Calu3 (cell line): ENCODE measurements at regions not wholly inside any gene's neighbourhood (a gene's known extent, or its start where the extent isn't known, plus 50 kb on each side); places are given as distances from the start of the nearest gene placed in this dataset.

Experiments
- BruUV-seq: library from RNA; stranded (reverse); fragments of 400-500 nt; replicated peaks from 2 replicates; lab custom pipeline; 2021; lab: Mats Ljungman, UMichigan
- CTCF ChIA-PET: fragments of 300-600 bp; sonication (Branson Sonifier 250); formaldehyde crosslinking; loops from one replicate; lab custom pipeline; 2022; ENCODE audit warnings: antibody characterized with exemption; lab: Charles Lee
- DNase-seq: peaks from one replicate; pipeline ENCODE4 v3.0.0; 2022
- H3K27ac Mint-ChIP-seq: one replicate; pipeline ENCODE4 v1.8.0; 2022; ENCODE audit warnings: mixed read lengths; ENCODE audit not compliant: unreplicated experiment
- H3K27me3 Mint-ChIP-seq: one replicate; pipeline ENCODE4 v1.8.0; 2022; ENCODE audit warnings: mixed read lengths; ENCODE audit not compliant: unreplicated experiment
- H3K36me3 Mint-ChIP-seq: one replicate; pipeline ENCODE4 v1.8.0; 2022; ENCODE audit warnings: mild to moderate bottlenecking, moderate library complexity, mixed read lengths; ENCODE audit not compliant: insufficient read depth, unreplicated experiment
- H3K4me1 Mint-ChIP-seq: one replicate; pipeline ENCODE4 v1.8.0; 2022; ENCODE audit warnings: mild to moderate bottlenecking, low read depth, mixed read lengths; ENCODE audit not compliant: unreplicated experiment
- H3K4me3 Mint-ChIP-seq: one replicate; pipeline ENCODE4 v1.8.0; 2022; ENCODE audit warnings: mild to moderate bottlenecking, low read depth, moderate library complexity, mixed read lengths; ENCODE audit not compliant: unreplicated experiment
- H3K9me3 Mint-ChIP-seq: one replicate; pipeline ENCODE4 v1.8.0; 2022; ENCODE audit warnings: low read depth, mixed read lengths; ENCODE audit not compliant: unreplicated experiment
- CTCF ChIP-seq: fragments of 200-600 bp; IDR thresholded peaks from one replicate; pipeline ENCODE4 v1.8.0; 2022; ENCODE audit warnings: antibody characterized with exemption; ENCODE audit not compliant: unreplicated experiment
- intact Hi-C: fragments of 100-400 bp; cut with micrococcal nuclease; formaldehyde crosslinking; loops from one replicate; pipeline ENCODE4 v1.10.0; 2022; ENCODE audit not compliant: unreplicated experiment

GRCh38 chr2:41364842-41365241 lies 683.0 kb upstream of the PKDCC start:
- Mint-ChIP-seq H3K9me3 (peaks cover 4% of the 10 kb centered on the region), H3K36me3 (no peaks in the 10 kb centered on the region), H3K4me1 (no peaks in the 10 kb centered on the region), H3K27me3 (no peaks in the 10 kb centered on the region), H3K4me3 (no peak overlapping the region), H3K27ac (no peak overlapping the region)
- no peak for DNase-seq
- CTCF ChIA-PET = no interaction called here
- intact Hi-C loops = no loop called here
- BruUV-seq = no TSS peak
- no peak for TF ChIP-seq CTCF

GRCh38 chr2:41375901-41376300 lies 671.9 kb upstream of the PKDCC start:
- DNase-seq = no peak
- intact Hi-C loops = no loop called here
- no peak for TF ChIP-seq CTCF
- Mint-ChIP-seq H3K36me3 (no peaks in the 10 kb centered on the region), H3K4me1 (no peaks in the 10 kb centered on the region), H3K9me3 (peaks cover 3% of the 10 kb centered on the region), H3K27ac (no peak overlapping the region), H3K4me3 (no peak overlapping the region), H3K27me3 (no peaks in the 10 kb centered on the region)
- BruUV-seq = no TSS peak
- CTCF ChIA-PET = no interaction called here

GRCh38 chr2:41377837-41378236 lies 670.0 kb upstream of the PKDCC start:
- no peak for TF ChIP-seq CTCF
- BruUV-seq = no TSS peak

GRCh38 chr2:41378420-41378819 lies 669.4 kb upstream of the PKDCC start:
- DNase-seq = no peak
- no peak for TF ChIP-seq CTCF
- intact Hi-C loops = no loop called here
- H3K27ac Mint-ChIP-seq = no peak overlapping the region
- BruUV-seq = no TSS peak
- no peaks in the 10 kb centered on the region for H3K9me3 Mint-ChIP-seq
- no peak overlapping the region for H3K4me3 Mint-ChIP-seq
- H3K27me3 Mint-ChIP-seq = no peaks in the 10 kb centered on the region
- H3K4me1 Mint-ChIP-seq = no peaks in the 10 kb centered on the region
- CTCF ChIA-PET = no interaction called here
- no peaks in the 10 kb centered on the region for H3K36me3 Mint-ChIP-seq

More at GRCh38 chr2:41377837-41378236, 670.0 kb upstream of the PKDCC start:
- no peaks in the 10 kb centered on the region for H3K36me3 Mint-ChIP-seq
- no peaks in the 10 kb centered on the region for H3K4me1 Mint-ChIP-seq
- no peak for DNase-seq
- intact Hi-C loops = no loop called here
- CTCF ChIA-PET = no interaction called here
- no peaks in the 10 kb centered on the region for H3K27me3 Mint-ChIP-seq
- no peak overlapping the region for H3K4me3 Mint-ChIP-seq
- no peak overlapping the region for H3K27ac Mint-ChIP-seq
- H3K9me3 Mint-ChIP-seq = no peaks in the 10 kb centered on the region
